GM12891 (cell line): ENCODE measurements at regions not wholly inside any gene's neighbourhood (a gene's known extent, or its start where the extent isn't known, plus 50 kb on each side); places are given as distances from the start of the nearest gene placed in this dataset.
A peak's percentile ranks its signal among the peaks of the same experiment; 100 is the strongest.

Source experiments
- DNase-seq: peaks from one replicate; pipeline ENCODE4 v3.0.0; 2011; ENCODE audit warnings: low spot score; ENCODE audit not compliant: insufficient read length
- FAIRE-seq: peaks from 2 replicates; lab custom pipeline; 2011; peaks lifted over from hg19 to GRCh38; lab: Jason Lieb, UNC
- PAX5 ChIP-seq: IDR thresholded peaks from 2 replicates; pipeline ENCODE4 v1.6.1; 2011; ENCODE audit warnings: low read length, moderate library complexity, mild to moderate bottlenecking; ENCODE audit not compliant: insufficient read depth, severe bottlenecking
- POLR2A ChIP-seq: IDR thresholded peaks from 2 replicates; pipeline ENCODE4 v1.6.1; 2011; ENCODE audit warnings: low read depth, low read length, control low read depth
- POLR2AphosphoS5 ChIP-seq: IDR thresholded peaks from 2 replicates; pipeline ENCODE4 v1.6.1; 2011; ENCODE audit warnings: low read depth, low read length, control low read depth
- POU2F2 ChIP-seq: IDR thresholded peaks from 2 replicates; pipeline ENCODE4 v1.6.1; 2011; ENCODE audit warnings: low read depth, mild to moderate bottlenecking, control low read depth, low read length, moderate library complexity
- SPI1 ChIP-seq: IDR thresholded peaks from 2 replicates; pipeline ENCODE4 v1.6.1; 2011; ENCODE audit warnings: low read depth, low read length, control low read depth
- TAF1 ChIP-seq: IDR thresholded peaks from 2 replicates; pipeline ENCODE4 v1.6.1; 2011; ENCODE audit warnings: low read depth, low read length, control low read depth

- TF ChIP-seq POLR2A, result no peak
- no peak for TF ChIP-seq PAX5
- no peak for TF ChIP-seq POLR2AphosphoS5
- TF ChIP-seq POU2F2, result no peak
- TF ChIP-seq TAF1, result no peak
- TF ChIP-seq SPI1, result no peak
- DNase-seq (no peak), FAIRE-seq (no peak)
Observed at GRCh38 chr5:61912559-61912958, 393.4 kb upstream of the KIF2A start.

GRCh38 chr5:61915646-61916045 is 390.4 kb upstream of the KIF2A start:
- FAIRE-seq (no peak), DNase-seq (no peak)

GRCh38 chr5:61916621-61917620 is 389.1 kb upstream of the KIF2A start:
- FAIRE-seq (no peak), DNase-seq (no peak)
- TF ChIP-seq POU2F2, result no peak
- no peak for TF ChIP-seq TAF1
- no peak for TF ChIP-seq SPI1
- TF ChIP-seq POLR2AphosphoS5, result no peak
- no peak for TF ChIP-seq PAX5
- TF ChIP-seq POLR2A, result no peak

More at GRCh38 chr5:61915646-61916045, 390.4 kb upstream of the KIF2A start:
- no peak for TF ChIP-seq POLR2A
- no peak for TF ChIP-seq SPI1
- no peak for TF ChIP-seq POU2F2
- no peak for TF ChIP-seq POLR2AphosphoS5
- TF ChIP-seq TAF1, result no peak
- TF ChIP-seq PAX5, result no peak

GRCh38 chr5:61918611-61919010 is 387.4 kb upstream of the KIF2A start:
- no peak for DNase-seq
- no peak for TF ChIP-seq POLR2AphosphoS5
- TF ChIP-seq PAX5, result no peak
- TF ChIP-seq SPI1, result no peak
- no peak for TF ChIP-seq POLR2A
- TF ChIP-seq TAF1, result no peak
- no peak for TF ChIP-seq POU2F2
- no peak for FAIRE-seq

- no peak for FAIRE-seq
- DNase-seq, result no peak
- no peak for TF ChIP-seq POLR2A
- TF ChIP-seq POU2F2, result no peak
- no peak for TF ChIP-seq POLR2AphosphoS5
Observed at GRCh38 chr5:61919920-61920319, 386.1 kb upstream of the KIF2A start.

- FAIRE-seq, result no peak
- TF ChIP-seq PAX5 (no peak), POLR2A (no peak), TAF1 (no peak), SPI1 (no peak), POLR2AphosphoS5 (no peak), POU2F2 (no peak)
- DNase-seq, result no peak
Observed at GRCh38 chr5:61924251-61924650, 381.8 kb upstream of the KIF2A start.

GRCh38 chr5:61926911-61927310 is 379.1 kb upstream of the KIF2A start:
- FAIRE-seq, result no peak
- TF ChIP-seq POLR2AphosphoS5 (no peak), SPI1 (no peak), POU2F2 (no peak), POLR2A (no peak), TAF1 (no peak), PAX5 (no peak)
- no peak for DNase-seq

GRCh38 chr5:61931236-61931635 is 374.8 kb upstream of the KIF2A start:
- FAIRE-seq, result no peak

GRCh38 chr5:61933787-61934626 is 372.0 kb upstream of the KIF2A start:
- FAIRE-seq (peak; percentile 84), DNase-seq (no peak)
- TF ChIP-seq POU2F2, result peak; percentile 19; the same call in 1 of the 2 replicates
- no peak for TF ChIP-seq TAF1

More at GRCh38 chr5:61931236-61931635, 374.8 kb upstream of the KIF2A start:
- TF ChIP-seq PAX5 (no peak), POU2F2 (no peak), POLR2A (no peak), TAF1 (no peak), SPI1 (no peak), POLR2AphosphoS5 (no peak)
- no peak for DNase-seq
